Brain microvascular endothelial cell (primary cell): ENCODE measurements at regions not wholly inside any gene's neighbourhood (a gene's known extent, or its start where the extent isn't known, plus 50 kb on each side); places are given as distances from the start of the nearest gene placed in this dataset.

Source experiments
- DNase-seq: peaks from one replicate; pipeline ENCODE4 v3.0.0-alpha.2; 2020
- H3K27ac ChIP-seq: fragments of 250-450 bp; sonication (Bioruptor Pico); 2 replicates; pipeline ENCODE4 v1.5.1; 2020; ENCODE audit warnings: mild to moderate bottlenecking, moderate library complexity
- H3K27me3 ChIP-seq: fragments of 250-450 bp; sonication (Bioruptor Pico); replicated peaks from 2 replicates; pipeline ENCODE4 v1.5.1; 2020; ENCODE audit warnings: mild to moderate bottlenecking
- H3K36me3 ChIP-seq: fragments of 250-450 bp; sonication (Bioruptor Pico); replicated peaks from 2 replicates; pipeline ENCODE4 v1.5.1; 2020; ENCODE audit warnings: mild to moderate bottlenecking
- H3K4me3 ChIP-seq: 2 replicates; pipeline ENCODE4 v1.5.1; 2011; ENCODE audit warnings: low read depth, mild to moderate bottlenecking, control low read depth, low read length, moderate library complexity
- in situ Hi-C: cut with HindIII; loops from 2 replicates; pipeline ENCODE4 v1.10.0; 2017; ENCODE audit warnings: low sequenced_read_pairs, low pct_ligation_motif_present
- TF ChIP-seq, protein P1 (sequence below): IDR thresholded peaks from 2 replicates; pipeline ENCODE4 v1.5.1; 2011; ENCODE audit warnings: low read depth, mild to moderate bottlenecking, moderate library complexity, low read length, control low read depth, inconsistent platforms; ENCODE audit errors: missing control alignments

- Histone ChIP-seq H3K36me3 (no peaks in the 10 kb centered on the region), H3K27ac (no peak overlapping the region), H3K4me3 (no peak overlapping the region), H3K27me3 (no peaks in the 10 kb centered on the region)
- TF ChIP-seq, protein P1, sequence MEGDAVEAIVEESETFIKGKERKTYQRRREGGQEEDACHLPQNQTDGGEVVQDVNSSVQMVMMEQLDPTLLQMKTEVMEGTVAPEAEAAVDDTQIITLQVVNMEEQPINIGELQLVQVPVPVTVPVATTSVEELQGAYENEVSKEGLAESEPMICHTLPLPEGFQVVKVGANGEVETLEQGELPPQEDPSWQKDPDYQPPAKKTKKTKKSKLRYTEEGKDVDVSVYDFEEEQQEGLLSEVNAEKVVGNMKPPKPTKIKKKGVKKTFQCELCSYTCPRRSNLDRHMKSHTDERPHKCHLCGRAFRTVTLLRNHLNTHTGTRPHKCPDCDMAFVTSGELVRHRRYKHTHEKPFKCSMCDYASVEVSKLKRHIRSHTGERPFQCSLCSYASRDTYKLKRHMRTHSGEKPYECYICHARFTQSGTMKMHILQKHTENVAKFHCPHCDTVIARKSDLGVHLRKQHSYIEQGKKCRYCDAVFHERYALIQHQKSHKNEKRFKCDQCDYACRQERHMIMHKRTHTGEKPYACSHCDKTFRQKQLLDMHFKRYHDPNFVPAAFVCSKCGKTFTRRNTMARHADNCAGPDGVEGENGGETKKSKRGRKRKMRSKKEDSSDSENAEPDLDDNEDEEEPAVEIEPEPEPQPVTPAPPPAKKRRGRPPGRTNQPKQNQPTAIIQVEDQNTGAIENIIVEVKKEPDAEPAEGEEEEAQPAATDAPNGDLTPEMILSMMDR: no peak
- DNase-seq: no peak
- in situ Hi-C loops: no loop called here
These were observed 97.8 kb downstream of the AQP9 start for GRCh38 chr15:58235961-58236360.

DNA sequence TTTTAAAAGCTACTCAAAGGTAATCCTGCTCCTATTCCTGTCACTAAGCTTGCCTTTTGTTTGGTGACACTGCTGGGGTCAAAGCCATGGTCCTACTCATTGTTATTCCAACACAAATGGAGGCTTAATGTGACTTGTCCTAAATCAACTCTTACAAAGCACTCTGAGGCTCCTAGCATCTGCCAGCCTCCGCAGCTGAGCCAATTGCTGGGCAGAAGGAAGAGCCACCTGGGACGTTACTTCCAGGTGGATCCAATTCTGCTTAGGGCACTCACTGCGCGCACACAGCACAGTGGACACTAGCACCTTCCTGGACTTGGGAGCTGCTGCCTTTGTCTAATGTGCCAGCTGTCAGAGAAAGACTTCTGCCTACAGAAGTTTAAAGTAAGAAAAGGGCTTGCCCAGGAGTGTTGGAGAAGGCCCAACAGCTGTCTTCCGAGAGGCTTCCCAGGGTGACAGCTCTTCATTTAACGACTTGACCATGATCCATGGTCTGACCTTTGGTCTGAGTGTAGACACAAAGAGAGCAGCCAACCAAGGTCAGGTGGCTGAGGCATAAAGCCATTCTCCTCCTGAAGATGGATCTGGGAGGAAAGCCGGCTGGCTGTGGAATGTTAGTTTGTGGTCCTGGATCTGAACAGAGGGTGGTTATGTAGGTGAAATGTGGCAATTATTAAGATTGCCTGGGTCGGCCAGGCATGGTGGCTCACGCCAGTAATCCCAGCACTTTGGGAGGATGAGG, 102.2 kb downstream of the AQP9 start:
- DNase-seq: no peak
- in situ Hi-C loops: no loop called here
- TF ChIP-seq, protein P1: no peak
- Histone ChIP-seq H3K27ac (no peak overlapping the region), H3K4me3 (no peak overlapping the region), H3K36me3 (no peaks in the 10 kb centered on the region), H3K27me3 (no peaks in the 10 kb centered on the region)

- in situ Hi-C loops: no loop called here
- H3K27ac ChIP-seq: no peak overlapping the region
- no peak overlapping the region for H3K4me3 ChIP-seq
- TF ChIP-seq, protein P1: peak; percentile 27
- H3K36me3 ChIP-seq: no peaks in the 10 kb centered on the region
- DNase-seq: no peak
- H3K27me3 ChIP-seq: no peaks in the 10 kb centered on the region
These were observed 103.7 kb downstream of the AQP9 start for GRCh38 chr15:58241872-58242271.

DNA sequence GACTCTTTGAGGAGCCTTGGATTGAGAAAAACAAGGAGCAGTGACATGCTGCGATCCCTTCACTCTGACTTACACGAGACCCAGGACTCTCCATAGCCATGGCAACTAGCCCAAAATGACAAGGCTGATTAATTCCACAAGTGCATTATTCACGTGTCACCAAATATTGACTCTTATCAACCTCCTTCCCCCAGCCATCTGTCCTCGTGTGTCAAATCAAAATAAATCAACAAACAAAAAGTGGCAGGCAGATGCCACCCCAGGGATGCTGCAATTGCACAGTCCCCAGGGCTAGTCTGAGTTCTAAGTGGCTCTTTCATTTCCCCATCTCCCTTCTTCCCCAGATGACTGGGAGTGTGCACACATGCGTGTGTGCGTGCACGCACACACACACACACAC, 104.9 kb downstream of the AQP9 start:
- no peak for DNase-seq
- in situ Hi-C loops: no loop called here

GRCh38 chr15:58244536-58244935, 106.4 kb downstream of the AQP9 start:
- no peaks in the 10 kb centered on the region for H3K36me3 ChIP-seq
- H3K27ac ChIP-seq: no peak overlapping the region
- no peak overlapping the region for H3K4me3 ChIP-seq
- TF ChIP-seq, protein P1: no peak
- DNase-seq: no peak
- in situ Hi-C loops: no loop called here
- H3K27me3 ChIP-seq: no peaks in the 10 kb centered on the region

More for the DNA sequence above, 104.9 kb downstream of the AQP9 start:
- Histone ChIP-seq H3K36me3 (no peaks in the 10 kb centered on the region), H3K4me3 (no peak overlapping the region), H3K27me3 (no peaks in the 10 kb centered on the region), H3K27ac (no peak overlapping the region)
- TF ChIP-seq, protein P1: no peak

DNA sequence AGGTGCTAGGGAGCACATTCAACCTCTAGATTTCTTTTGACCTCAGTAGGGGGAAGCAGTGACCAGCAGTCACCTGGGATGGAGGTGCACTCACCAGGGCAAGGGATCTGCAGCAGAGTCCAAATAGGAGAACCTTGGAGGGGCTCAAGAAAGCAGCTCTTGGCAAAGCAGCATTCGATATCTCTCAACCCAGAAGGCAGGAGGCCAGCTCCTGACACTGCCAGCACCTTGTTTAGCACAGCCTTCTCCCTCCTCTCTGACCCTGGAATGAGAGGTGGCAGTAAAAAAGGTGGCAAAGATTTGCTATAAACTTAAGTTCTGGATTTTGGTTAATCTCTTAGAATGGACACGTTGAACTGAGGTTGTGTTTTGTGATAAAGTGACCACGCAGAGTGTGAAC, 107.9 kb downstream of the AQP9 start:
- Histone ChIP-seq H3K4me3 (no peak overlapping the region), H3K27ac (no peak overlapping the region), H3K27me3 (no peaks in the 10 kb centered on the region), H3K36me3 (no peaks in the 10 kb centered on the region)
- in situ Hi-C loops: no loop called here
- TF ChIP-seq, protein P1: no peak
- DNase-seq: no peak
